GM23248 (cell line): ENCODE measurements at regions not wholly inside any gene's neighbourhood (a gene's known extent, or its start where the extent isn't known, plus 50 kb on each side); places are given as distances from the start of the nearest gene placed in this dataset.

Experiments used
- DNase-seq: peaks from one replicate; pipeline ENCODE4 v3.0.0-alpha.2; 2015
- H2AFZ ChIP-seq: fragments of 200-600 bp; sonication (generic); 2 replicates; pipeline ENCODE4 v1.6.1; 2016; ENCODE audit warnings: antibody characterized with exemption
- H3F3A ChIP-seq: fragments of 200-600 bp; sonication (generic); 2 replicates; pipeline ENCODE4 v1.6.1; 2016; ENCODE audit warnings: mild to moderate bottlenecking, antibody characterized with exemption, mixed run types; ENCODE audit not compliant: insufficient read depth
- H3K27ac ChIP-seq: fragments of 200-600 bp; sonication (generic); 2 replicates; pipeline ENCODE4 v1.5.1; 2016; ENCODE audit warnings: mild to moderate bottlenecking
- H3K27me3 ChIP-seq: fragments of 200-600 bp; sonication (generic); replicated peaks from 2 replicates; pipeline ENCODE4 v1.6.1; 2016; ENCODE audit warnings: mild to moderate bottlenecking; ENCODE audit not compliant: insufficient read depth
- H3K36me3 ChIP-seq: fragments of 200-600 bp; sonication (generic); 2 replicates; pipeline ENCODE4 v1.6.1; 2016; ENCODE audit warnings: low read depth, mild to moderate bottlenecking
- H3K4me1 ChIP-seq: fragments of 200-600 bp; sonication (generic); 2 replicates; pipeline ENCODE4 v1.6.1; 2016; ENCODE audit warnings: mild to moderate bottlenecking; ENCODE audit not compliant: insufficient read depth
- H3K4me2 ChIP-seq: fragments of 200-600 bp; sonication (generic); one replicate; pipeline ENCODE4 v1.6.1; 2016; ENCODE audit warnings: mild to moderate bottlenecking; ENCODE audit not compliant: unreplicated experiment
- H3K4me3 ChIP-seq: fragments of 200-600 bp; sonication (generic); 2 replicates; pipeline ENCODE4 v1.5.1; 2016; ENCODE audit warnings: mild to moderate bottlenecking
- H3K79me2 ChIP-seq: fragments of 200-600 bp; sonication (generic); 2 replicates; pipeline ENCODE4 v1.6.1; 2016; ENCODE audit warnings: mild to moderate bottlenecking; ENCODE audit not compliant: insufficient read depth
- H3K9ac ChIP-seq: fragments of 200-600 bp; sonication (generic); 2 replicates; pipeline ENCODE4 v1.6.1; 2016; ENCODE audit warnings: mild to moderate bottlenecking
- H3K9me2 ChIP-seq: fragments of 200-600 bp; sonication (generic); 2 replicates; pipeline ENCODE4 v1.6.1; 2016; ENCODE audit warnings: mixed run types, mild to moderate bottlenecking, moderate library complexity; ENCODE audit not compliant: insufficient read depth
- H3K9me3 ChIP-seq: fragments of 200-600 bp; sonication (generic); one replicate; pipeline ENCODE4 v1.6.1; 2017; ENCODE audit warnings: low read depth
- H4K20me1 ChIP-seq: fragments of 200-600 bp; sonication (generic); 2 replicates; pipeline ENCODE4 v1.6.0; 2016; ENCODE audit not compliant: insufficient read depth
- EZH2 ChIP-seq: fragments of 200-600 bp; sonication (generic); IDR thresholded peaks from 2 replicates; pipeline ENCODE4 v1.6.1; 2018; ENCODE audit warnings: antibody characterized with exemption, mild to moderate bottlenecking; ENCODE audit not compliant: insufficient read depth, poor library complexity, severe bottlenecking
- EZH2phosphoT487 ChIP-seq: fragments of 200-600 bp; sonication (generic); IDR thresholded peaks from 2 replicates; pipeline ENCODE4 v1.6.1; 2018; ENCODE audit warnings: antibody characterized with exemption, moderate library complexity, mild to moderate bottlenecking, low read depth; ENCODE audit not compliant: insufficient read depth
- WGBS, 2 experiments: methylation state at CpG; one replicate each; pipeline ENCODE4 v1.1.6; 2015 to 2017; ENCODE audit warnings: low lambda C conversion rate in 2 of 2, low coverage in 1 of 2; ENCODE audit errors: missing lambda C conversion rate in 2 of 2; 5-methylcytosine and 5-hydroxymethylcytosine counted together
- in situ Hi-C: fragments of 300-500 bp; cut with MboI; formaldehyde crosslinking; loops from 2 replicates; pipeline ENCODE4 v1.15.0; 2020

GRCh38 chr4:63618883-63619718 is 790.1 kb downstream of the TECRL start:
- no peak for DNase-seq
- Histone ChIP-seq H3K79me2 (no peaks in the 10 kb centered on the region), H3K4me1 (no peaks in the 10 kb centered on the region), H4K20me1 (no peaks in the 10 kb centered on the region), H3K27ac (no peak overlapping the region), H3K27me3 (no peaks in the 10 kb centered on the region), H3K36me3 (no peaks in the 10 kb centered on the region), H3K9me3 (peaks cover 3% of the 10 kb centered on the region), H3F3A (no peaks in the 10 kb centered on the region), H2AFZ (no peak overlapping the region), H3K4me3 (no peak overlapping the region), H3K9me2 (no peaks in the 10 kb centered on the region), H3K9ac (no peak overlapping the region), H3K4me2 (no peak overlapping the region)
- in situ Hi-C loops: no loop called here
- TF ChIP-seq EZH2 (no peak), EZH2phosphoT487 (no peak)
- 10 to 14% methylated on average over 6 of the region's 6 CpGs for WGBS, 2 experiments

GRCh38 chr4:63607169-63607872 is 801.9 kb downstream of the TECRL start:
- Histone ChIP-seq H3K27ac (no peak overlapping the region), H3K79me2 (no peaks in the 10 kb centered on the region), H3K9me3 (no peaks in the 10 kb centered on the region), H3K36me3 (no peaks in the 10 kb centered on the region), H3K4me2 (no peak overlapping the region), H3K9ac (no peak overlapping the region), H3K9me2 (no peaks in the 10 kb centered on the region), H2AFZ (no peak overlapping the region), H3K4me3 (no peak overlapping the region), H3K4me1 (no peaks in the 10 kb centered on the region), H4K20me1 (no peaks in the 10 kb centered on the region), H3F3A (no peaks in the 10 kb centered on the region), H3K27me3 (no peaks in the 10 kb centered on the region)
- TF ChIP-seq EZH2phosphoT487 (no peak), EZH2 (no peak)
- DNase-seq: no peak
- WGBS, 2 experiments: 22 to 24% methylated on average over 9 of the region's 9 CpGs
- in situ Hi-C loops: no loop called here

DNA sequence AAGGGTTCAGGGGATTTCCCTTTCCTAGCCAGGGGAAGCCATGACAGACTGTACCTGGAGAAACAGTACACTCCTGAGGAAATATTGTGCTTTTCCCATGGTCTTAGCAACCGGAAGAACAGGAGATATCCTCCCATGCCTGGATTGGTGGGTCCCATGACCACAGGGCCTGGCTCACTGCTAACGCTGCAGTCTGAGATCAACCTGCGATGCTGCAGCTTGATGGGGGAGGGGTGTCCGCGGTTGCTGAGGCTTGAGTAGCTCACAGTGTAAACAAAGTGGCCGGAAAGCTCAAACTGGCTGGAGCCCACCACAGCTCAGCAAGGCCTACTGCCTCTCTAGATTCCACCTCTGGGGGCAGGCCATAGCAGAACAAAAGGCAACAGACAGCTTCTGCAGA is 819.5 kb downstream of the TECRL start:
- Histone ChIP-seq H3K4me3 (no peak overlapping the region), H2AFZ (no peak overlapping the region), H3K27me3 (no peaks in the 10 kb centered on the region), H3K9ac (no peak overlapping the region), H3K4me1 (no peaks in the 10 kb centered on the region), H4K20me1 (no peaks in the 10 kb centered on the region), H3K79me2 (no peaks in the 10 kb centered on the region), H3K36me3 (no peaks in the 10 kb centered on the region), H3F3A (no peaks in the 10 kb centered on the region), H3K9me2 (no peaks in the 10 kb centered on the region), H3K4me2 (no peak overlapping the region), H3K27ac (no peak overlapping the region), H3K9me3 (no peaks in the 10 kb centered on the region)
- no peak for DNase-seq
- TF ChIP-seq EZH2phosphoT487: no peak
- TF ChIP-seq EZH2: no peak
- in situ Hi-C loops: no loop called here
- 47 to 52% methylated on average over 6 of the region's 6 CpGs for WGBS, 2 experiments

DNA sequence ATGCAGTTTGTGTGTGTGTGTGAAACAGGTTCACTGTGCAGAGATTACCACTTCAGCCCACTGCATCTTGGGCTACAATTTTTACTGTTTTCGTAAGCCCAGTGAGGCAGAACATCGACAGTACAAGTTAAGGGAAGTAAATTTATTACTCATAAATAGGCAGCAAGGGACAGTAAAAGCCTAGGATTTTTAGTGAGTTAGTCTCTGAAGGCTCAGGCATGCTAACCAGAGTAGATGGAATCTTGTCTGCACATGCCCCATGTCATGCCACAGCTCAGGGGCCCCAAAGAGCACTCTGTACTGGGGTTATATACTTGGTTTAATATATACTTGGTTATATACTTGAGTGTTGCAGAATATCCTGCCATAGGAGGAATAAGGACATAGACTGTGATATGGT is 825.7 kb downstream of the TECRL start:
- TF ChIP-seq EZH2phosphoT487 (no peak), EZH2 (no peak)
- Histone ChIP-seq H3K9me3 (no peaks in the 10 kb centered on the region), H3K27me3 (no peaks in the 10 kb centered on the region), H3K36me3 (no peaks in the 10 kb centered on the region), H3K9me2 (no peaks in the 10 kb centered on the region), H3K27ac (no peak overlapping the region), H4K20me1 (no peaks in the 10 kb centered on the region), H3F3A (no peaks in the 10 kb centered on the region), H3K4me3 (no peak overlapping the region), H3K4me2 (no peak overlapping the region), H3K4me1 (no peaks in the 10 kb centered on the region), H2AFZ (no peak overlapping the region), H3K9ac (no peak overlapping the region), H3K79me2 (no peaks in the 10 kb centered on the region)
- no peak for DNase-seq
- 8 to 12% methylated on average over 2 of the region's 2 CpGs for WGBS, 2 experiments
- in situ Hi-C loops: no loop called here
